HCT116 (cell line): ENCODE measurements at regions not wholly inside any gene's neighbourhood (a gene's known extent, or its start where the extent isn't known, plus 50 kb on each side); places are given as distances from the start of the nearest gene placed in this dataset.

ENCODE experiments used
- ATAC-seq: fragments of 200-7000 bp; cut with Tn5 transposase; 2 replicates; pipeline ENCODE4 v1.9.1; 2020; ENCODE audit warnings: mild to moderate bottlenecking, moderate library complexity
- BruUV-seq: library from RNA; stranded (reverse); fragments of 400-500 nt; replicated peaks from 2 replicates; lab custom pipeline; 2021; lab: Mats Ljungman, UMichigan
- CTCF ChIA-PET: fragments of 300-600 bp; sonication (Branson Sonifier 250); formaldehyde crosslinking; loops from one replicate; lab custom pipeline; 2021; ENCODE audit warnings: antibody characterized with exemption; lab: Charles Lee
- POLR2A ChIA-PET: fragments of 300-600, 350-600 bp; sonication (Branson Sonifier 250); formaldehyde crosslinking; loops from one replicate; lab custom pipeline; 2021; ENCODE audit warnings: antibody characterized with exemption; lab: Charles Lee
- RAD21 ChIA-PET, 2 experiments: fragments of 300-600 bp; sonication (Branson Sonifier 250); formaldehyde crosslinking; loops; one replicate each; lab custom pipeline; 2023; ENCODE audit warnings: low total read pairs in 2 of 2; ENCODE audit not compliant: uncharacterized antibody in 2 of 2, unreplicated experiment in 2 of 2, low non-redundant PET in 1 of 2; lab: Charles Lee
- DNase-seq: peaks from one replicate; pipeline ENCODE4 v3.0.0-alpha.2; 2010; ENCODE audit warnings: low read depth, low spot score
- H2AFZ ChIP-seq: fragments of 200-600 bp; shearing (Covaris generic), sonication (generic); 2 replicates; pipeline ENCODE4 v1.6.1; 2017; ENCODE audit warnings: low read depth, mixed run types, mixed read lengths, antibody characterized with exemption, low read length; ENCODE audit not compliant: poor library complexity, severe bottlenecking
- H3K27ac ChIP-seq: 2 replicates; pipeline ENCODE4 v1.5.1; 2012; ENCODE audit warnings: low read depth, low read length
- H3K27me3 ChIP-seq: fragments of 200-600 bp; sonication (generic); 2 replicates; pipeline ENCODE4 v1.6.1; 2016; ENCODE audit warnings: mixed run types, low read length, mixed read lengths; ENCODE audit not compliant: insufficient read depth
- H3K36me3 ChIP-seq, 2 experiments: fragments of 200-500 bp in 1 of 2; fragments of 200-600 bp in 1 of 2; sonication (Bioruptor generic) in 1 of 2; sonication (generic) in 1 of 2; 2 replicates each; pipeline versions ENCODE4 v1.5.1 to v1.6.1; 2014 to 2016; ENCODE audit warnings: low read length in 2 of 2, inconsistent platforms in 1 of 2, mixed read lengths in 1 of 2, mixed run types in 1 of 2; ENCODE audit not compliant: insufficient read depth in 2 of 2, control insufficient read depth in 1 of 2
- H3K4me1 ChIP-seq, 2 experiments: fragments of 200-600 bp in 1 of 2; sonication (generic) in 1 of 2; 2 replicates each; pipeline versions ENCODE4 v1.5.1 to v1.6.1; 2012 to 2017; ENCODE audit warnings: low read length in 2 of 2, inconsistent platforms in 1 of 2, mild to moderate bottlenecking in 1 of 2, mixed read lengths in 1 of 2, mixed run types in 1 of 2, moderate library complexity in 1 of 2; ENCODE audit not compliant: insufficient read depth in 2 of 2, control insufficient read depth in 1 of 2
- H3K4me2 ChIP-seq: fragments of 200-600 bp; sonication (generic); 2 replicates; pipeline ENCODE4 v1.6.1; 2017; ENCODE audit warnings: mixed run types, low read length, mixed read lengths
- H3K4me3 ChIP-seq, 2 experiments: fragments of 200-600 bp in 1 of 2; sonication (generic) in 1 of 2; replicated peaks in 1 of 2; 2 replicates each; pipeline ENCODE4 v1.5.1; 2011 to 2016; ENCODE audit warnings: low read length in 2 of 2, control low read depth in 1 of 2, low read depth in 1 of 2, mild to moderate bottlenecking in 1 of 2, mixed read lengths in 1 of 2, mixed run types in 1 of 2
- H3K79me2 ChIP-seq: fragments of 200-600 bp; sonication (generic); 2 replicates; pipeline ENCODE4 v1.6.1; 2017; ENCODE audit warnings: mild to moderate bottlenecking, mixed run types, low read length, moderate library complexity, mixed read lengths; ENCODE audit not compliant: insufficient read depth
- H3K9ac ChIP-seq: fragments of 200-600 bp; sonication (generic); 2 replicates; pipeline ENCODE4 v1.6.1; 2016; ENCODE audit warnings: low read length, mixed read lengths
- H3K9me2 ChIP-seq: fragments of 200-600 bp; sonication (generic), shearing (Covaris generic); 2 replicates; pipeline ENCODE4 v1.6.1; 2017; ENCODE audit warnings: mixed run types, mild to moderate bottlenecking, moderate library complexity; ENCODE audit not compliant: insufficient read depth
- H3K9me3 ChIP-seq, 2 experiments: fragments of 200-500 bp in 1 of 2; fragments of 200-600 bp in 1 of 2; sonication (Bioruptor generic) in 1 of 2; sonication (generic) in 1 of 2; 2 replicates each; pipeline ENCODE4 v1.6.1; 2014 to 2017; ENCODE audit warnings: low read length in 2 of 2, mixed read lengths in 2 of 2, inconsistent platforms in 1 of 2, low read depth in 1 of 2, mild to moderate bottlenecking in 1 of 2, mixed run types in 1 of 2, moderate library complexity in 1 of 2; ENCODE audit not compliant: control insufficient read depth in 1 of 2, insufficient read depth in 1 of 2
- H4K20me1 ChIP-seq: fragments of 200-600 bp; sonication (generic), shearing (Covaris generic); 2 replicates; pipeline ENCODE4 v1.6.1; 2017; ENCODE audit warnings: mixed run types, mild to moderate bottlenecking, moderate library complexity; ENCODE audit not compliant: insufficient read depth
- ATF3 ChIP-seq: IDR thresholded peaks from 2 replicates; pipeline ENCODE4 v1.6.1; 2012
- EZH2 ChIP-seq: fragments of 200-600 bp; sonication (generic); IDR thresholded peaks from 2 replicates; pipeline ENCODE4 v1.6.1; 2017; ENCODE audit warnings: antibody characterized with exemption, mixed run types
- FOSL1 ChIP-seq: IDR thresholded peaks from 2 replicates; pipeline ENCODE4 v1.6.1; 2012; ENCODE audit warnings: low read depth
- MAX ChIP-seq: IDR thresholded peaks from 2 replicates; pipeline ENCODE4 v1.6.1; 2012
- RAD21 ChIP-seq: IDR thresholded peaks from 2 replicates; pipeline ENCODE4 v1.6.1; 2012; ENCODE audit warnings: low read depth, mild to moderate bottlenecking
- SRF ChIP-seq: IDR thresholded peaks from 2 replicates; pipeline ENCODE4 v1.6.1; 2012; ENCODE audit warnings: low read depth
- TCF7L2 ChIP-seq: IDR thresholded peaks from 2 replicates; pipeline ENCODE4 v1.7.0; 2011; ENCODE audit warnings: borderline replicate concordance, inconsistent platforms; ENCODE audit not compliant: insufficient read depth, insufficient read length; ENCODE audit errors: extremely low read depth
- YY1 ChIP-seq: IDR thresholded peaks from 2 replicates; pipeline ENCODE4 v1.6.1; 2011; ENCODE audit warnings: low read length, low read depth, moderate library complexity, mild to moderate bottlenecking; ENCODE audit not compliant: insufficient replicate concordance; ENCODE audit errors: extremely low read depth
- ZBTB33 ChIP-seq: IDR thresholded peaks from 2 replicates; pipeline ENCODE4 v1.6.1; 2011; ENCODE audit warnings: mild to moderate bottlenecking, low read length, moderate library complexity; ENCODE audit not compliant: insufficient replicate concordance; ENCODE audit errors: extremely low read depth
- ZFX ChIP-seq: fragments of 450-650 bp; IDR thresholded peaks from 2 replicates; pipeline ENCODE4 v1.6.1; 2017
- ZNF274 ChIP-seq: fragments of 200-500 bp; sonication (Bioruptor generic); IDR thresholded peaks from 2 replicates; pipeline ENCODE4 v1.6.1; 2014; ENCODE audit warnings: mild to moderate bottlenecking, low read depth, low read length, inconsistent platforms
- intact Hi-C: fragments of 100-400 bp; cut with micrococcal nuclease; formaldehyde crosslinking; loops from 2 replicates; pipeline ENCODE4 v1.10.0; 2022
- TF ChIP-seq, protein P1 (sequence below): IDR thresholded peaks from 2 replicates; pipeline ENCODE4 v1.6.1; 2012; ENCODE audit warnings: low read depth

DNA sequence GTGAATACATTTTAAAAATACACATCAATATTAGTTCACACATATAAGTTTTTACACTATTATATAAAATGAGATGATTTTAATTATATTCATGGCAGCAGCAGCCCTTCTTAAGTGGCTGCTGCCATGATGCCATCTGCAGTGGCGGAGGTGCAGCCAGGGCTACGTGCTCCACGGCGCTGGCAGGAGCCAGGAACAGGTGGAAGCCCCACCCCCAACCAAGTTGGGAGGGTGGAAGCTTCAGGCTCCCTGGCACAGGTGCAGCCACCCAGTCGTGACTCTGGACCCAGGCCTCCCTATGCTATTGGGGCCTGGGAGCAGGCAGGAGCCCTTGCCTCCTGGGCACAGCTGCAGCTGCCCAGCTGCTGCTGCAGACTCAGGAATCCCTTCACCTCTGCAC lies 646.9 kb upstream of the PCDH9 start:
- Histone ChIP-seq H3K36me3 (no peaks in the 10 kb centered on the region), H3K9me2 (no peaks in the 10 kb centered on the region), H3K4me1 (no peaks in the 10 kb centered on the region), H3K27me3 (no peaks in the 10 kb centered on the region), H3K4me2 (no peak overlapping the region), H3K27ac (no peak overlapping the region), H3K9ac (no peak overlapping the region), H3K9me3 (no peaks in the 10 kb centered on the region), H4K20me1 (no peaks in the 10 kb centered on the region), H3K79me2 (no peaks in the 10 kb centered on the region), H3K4me3 (no peak overlapping the region), H2AFZ (no peak overlapping the region)
- ATAC-seq (no peak), DNase-seq (no peak)
- TF ChIP-seq SRF, result no peak
- no peak for TF ChIP-seq MAX
- no peak for TF ChIP-seq YY1
- no peak for TF ChIP-seq TCF7L2
- no peak for TF ChIP-seq FOSL1
- TF ChIP-seq RAD21, result no peak
- no peak for TF ChIP-seq ZNF274
- TF ChIP-seq ZFX, result no peak
- no peak for TF ChIP-seq ATF3
- TF ChIP-seq EZH2, result no peak
- TF ChIP-seq, protein P1, sequence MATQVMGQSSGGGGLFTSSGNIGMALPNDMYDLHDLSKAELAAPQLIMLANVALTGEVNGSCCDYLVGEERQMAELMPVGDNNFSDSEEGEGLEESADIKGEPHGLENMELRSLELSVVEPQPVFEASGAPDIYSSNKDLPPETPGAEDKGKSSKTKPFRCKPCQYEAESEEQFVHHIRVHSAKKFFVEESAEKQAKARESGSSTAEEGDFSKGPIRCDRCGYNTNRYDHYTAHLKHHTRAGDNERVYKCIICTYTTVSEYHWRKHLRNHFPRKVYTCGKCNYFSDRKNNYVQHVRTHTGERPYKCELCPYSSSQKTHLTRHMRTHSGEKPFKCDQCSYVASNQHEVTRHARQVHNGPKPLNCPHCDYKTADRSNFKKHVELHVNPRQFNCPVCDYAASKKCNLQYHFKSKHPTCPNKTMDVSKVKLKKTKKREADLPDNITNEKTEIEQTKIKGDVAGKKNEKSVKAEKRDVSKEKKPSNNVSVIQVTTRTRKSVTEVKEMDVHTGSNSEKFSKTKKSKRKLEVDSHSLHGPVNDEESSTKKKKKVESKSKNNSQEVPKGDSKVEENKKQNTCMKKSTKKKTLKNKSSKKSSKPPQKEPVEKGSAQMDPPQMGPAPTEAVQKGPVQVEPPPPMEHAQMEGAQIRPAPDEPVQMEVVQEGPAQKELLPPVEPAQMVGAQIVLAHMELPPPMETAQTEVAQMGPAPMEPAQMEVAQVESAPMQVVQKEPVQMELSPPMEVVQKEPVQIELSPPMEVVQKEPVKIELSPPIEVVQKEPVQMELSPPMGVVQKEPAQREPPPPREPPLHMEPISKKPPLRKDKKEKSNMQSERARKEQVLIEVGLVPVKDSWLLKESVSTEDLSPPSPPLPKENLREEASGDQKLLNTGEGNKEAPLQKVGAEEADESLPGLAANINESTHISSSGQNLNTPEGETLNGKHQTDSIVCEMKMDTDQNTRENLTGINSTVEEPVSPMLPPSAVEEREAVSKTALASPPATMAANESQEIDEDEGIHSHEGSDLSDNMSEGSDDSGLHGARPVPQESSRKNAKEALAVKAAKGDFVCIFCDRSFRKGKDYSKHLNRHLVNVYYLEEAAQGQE, result no peak
- no peak for TF ChIP-seq ZBTB33
- RAD21 ChIA-PET, result no interaction called here
- intact Hi-C loops, result no loop called here
- CTCF ChIA-PET, result no interaction called here
- POLR2A ChIA-PET, result no interaction called here
- no TSS peak for BruUV-seq
